Prostate gland (tissue), 2 donors: ENCODE measurements at regions not wholly inside any gene's neighbourhood (a gene's known extent, or its start where the extent isn't known, plus 50 kb on each side); places are given as distances from the start of the nearest gene placed in this dataset.

Source experiments
- DNase-seq: peaks from one replicate; pipeline ENCODE4 v3.0.0-alpha.2; 2019; ENCODE audit warnings: low spot score
- H3K27ac ChIP-seq, 2 donors: fragments of 200-600 bp; sonication (generic); 2 replicates each; pipeline ENCODE4 v1.5.1; 2017 to 2019
- H3K27me3 ChIP-seq: fragments of 200-600 bp; sonication (generic); replicated peaks from 2 replicates; pipeline ENCODE4 v1.5.1; 2019; ENCODE audit not compliant: insufficient read depth
- H3K36me3 ChIP-seq, 2 donors: fragments of 200-600 bp; sonication (generic); 1 replicate in 1 of 2; 2 replicates in 1 of 2; pipeline versions ENCODE4 v1.5.1 to v1.8.1; 2017 to 2019
- H3K4me1 ChIP-seq: fragments of 200-600 bp; sonication (generic); replicated peaks from 2 replicates; pipeline ENCODE4 v1.5.1; 2019
- H3K4me3 ChIP-seq, 2 donors: fragments of 200-600 bp; sonication (generic); 2 replicates each; pipeline ENCODE4 v1.5.1; 2017 to 2019
- H3K9me3 ChIP-seq: fragments of 200-600 bp; sonication (generic); 2 replicates; pipeline ENCODE4 v1.5.1; 2017
- POLR2A ChIP-seq: fragments of 450-650 bp; IDR thresholded peaks from one replicate; pipeline ENCODE4 v1.6.1; 2016; ENCODE audit warnings: antibody characterized with exemption, mild to moderate bottlenecking
- POLR2AphosphoS5 ChIP-seq: sonication (generic); formaldehyde crosslinking; IDR thresholded peaks from one replicate; pipeline ENCODE4 v1.6.1; 2017; ENCODE audit warnings: antibody characterized with exemption
- WGBS: methylation state at CpG from one replicate; pipeline ENCODE4 v1.1.5; 2018; 5-methylcytosine and 5-hydroxymethylcytosine counted together
- intact Hi-C: fragments of 100-400 bp; cut with DNase I; formaldehyde crosslinking; loops from one replicate; pipeline ENCODE4 v1.14.2; 2022
- TF ChIP-seq, protein P1 (sequence below), 4 experiments: fragments of 200-600 bp in 2 of 4; fragments of 450-650 bp in 2 of 4; sonication (generic) in 2 of 4; IDR thresholded peaks; 1 replicate in 3 of 4; 2 replicates in 1 of 4; pipeline ENCODE4 v1.5.1; 2016 to 2019; ENCODE audit warnings: antibody characterized with exemption in 4 of 4, mild to moderate bottlenecking in 2 of 4, moderate library complexity in 2 of 4

DNA sequence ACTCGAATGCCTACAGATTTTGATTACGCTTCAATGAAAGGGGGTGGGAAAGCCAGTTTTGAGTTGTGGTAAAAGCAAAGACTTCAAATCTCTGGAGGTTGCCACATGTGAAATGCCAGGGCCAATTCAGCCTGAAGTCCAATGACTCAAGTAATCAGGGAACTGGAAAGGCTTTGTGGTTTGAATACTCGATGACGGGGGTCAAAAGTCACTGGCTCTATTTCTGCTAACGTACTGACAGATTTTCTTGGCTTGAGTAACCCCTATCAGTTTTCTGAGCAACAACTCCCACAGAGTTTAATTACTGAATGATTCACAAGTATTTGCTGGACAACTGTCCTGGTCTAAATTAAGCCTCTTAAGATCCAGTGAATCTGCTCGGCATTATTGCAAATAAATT lies 152.2 kb downstream of the SIPA1L2 start:
- H3K4me3 ChIP-seq, result no peak overlapping the region
- 63% methylated on average over 6 of the region's 6 CpGs for WGBS
- TF ChIP-seq, protein P1, sequence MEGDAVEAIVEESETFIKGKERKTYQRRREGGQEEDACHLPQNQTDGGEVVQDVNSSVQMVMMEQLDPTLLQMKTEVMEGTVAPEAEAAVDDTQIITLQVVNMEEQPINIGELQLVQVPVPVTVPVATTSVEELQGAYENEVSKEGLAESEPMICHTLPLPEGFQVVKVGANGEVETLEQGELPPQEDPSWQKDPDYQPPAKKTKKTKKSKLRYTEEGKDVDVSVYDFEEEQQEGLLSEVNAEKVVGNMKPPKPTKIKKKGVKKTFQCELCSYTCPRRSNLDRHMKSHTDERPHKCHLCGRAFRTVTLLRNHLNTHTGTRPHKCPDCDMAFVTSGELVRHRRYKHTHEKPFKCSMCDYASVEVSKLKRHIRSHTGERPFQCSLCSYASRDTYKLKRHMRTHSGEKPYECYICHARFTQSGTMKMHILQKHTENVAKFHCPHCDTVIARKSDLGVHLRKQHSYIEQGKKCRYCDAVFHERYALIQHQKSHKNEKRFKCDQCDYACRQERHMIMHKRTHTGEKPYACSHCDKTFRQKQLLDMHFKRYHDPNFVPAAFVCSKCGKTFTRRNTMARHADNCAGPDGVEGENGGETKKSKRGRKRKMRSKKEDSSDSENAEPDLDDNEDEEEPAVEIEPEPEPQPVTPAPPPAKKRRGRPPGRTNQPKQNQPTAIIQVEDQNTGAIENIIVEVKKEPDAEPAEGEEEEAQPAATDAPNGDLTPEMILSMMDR (IDR thresholded peaks at IDR 0.05), result no peak
- TF ChIP-seq POLR2A (no peak), POLR2AphosphoS5 (no peak)
- intact Hi-C loops, result loop anchor here (10.0 kb wide), 1 partner anchor 147 kb away; no protein-coding TSS in a partner anchor
- H3K27ac ChIP-seq, result no peak overlapping the region
- no peak for DNase-seq
- H3K27me3 ChIP-seq, result no peaks in the 10 kb centered on the region
- no peaks in the 10 kb centered on the region for H3K36me3 ChIP-seq
- H3K9me3 ChIP-seq, result no peaks in the 10 kb centered on the region
- H3K4me1 ChIP-seq, result no peaks in the 10 kb centered on the region

DNA sequence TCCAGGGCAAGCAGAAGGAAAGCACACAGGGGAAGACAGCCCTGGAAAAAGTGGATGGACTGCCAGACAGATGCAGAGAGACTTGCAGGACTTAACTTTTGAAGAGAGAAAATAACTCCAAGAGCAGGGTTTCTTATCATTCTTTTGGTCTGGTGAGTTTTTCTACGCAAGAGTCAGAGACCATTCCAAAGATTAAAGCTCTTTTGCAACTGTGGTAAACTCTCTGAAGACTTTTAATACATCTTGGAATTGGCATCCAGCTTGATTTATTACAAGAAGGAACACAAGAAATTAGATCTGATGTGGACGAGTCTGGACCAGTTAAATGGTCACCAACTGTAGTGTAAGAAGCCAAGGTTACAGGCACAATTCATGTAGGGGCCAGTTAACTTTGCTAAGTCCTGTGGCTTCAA lies 153.4 kb downstream of the SIPA1L2 start:
- peak; percentile 10 for DNase-seq
- WGBS, result 35% methylated on average over 2 of the region's 2 CpGs
- Histone ChIP-seq H3K9me3 (no peaks in the 10 kb centered on the region), H3K4me3 (no peak overlapping the region), H3K27ac (no peak overlapping the region), H3K27me3 (no peaks in the 10 kb centered on the region), H3K36me3 (no peaks in the 10 kb centered on the region), H3K4me1 (no peaks in the 10 kb centered on the region)
- no peak for TF ChIP-seq POLR2A
- TF ChIP-seq POLR2AphosphoS5, result peak; percentile 41
- TF ChIP-seq, protein P1 (IDR thresholded peaks at IDR 0.05), result no peak
- intact Hi-C loops, result loop anchor here (10.0 kb wide), 1 partner anchor 148 kb away; no protein-coding TSS in a partner anchor

DNA sequence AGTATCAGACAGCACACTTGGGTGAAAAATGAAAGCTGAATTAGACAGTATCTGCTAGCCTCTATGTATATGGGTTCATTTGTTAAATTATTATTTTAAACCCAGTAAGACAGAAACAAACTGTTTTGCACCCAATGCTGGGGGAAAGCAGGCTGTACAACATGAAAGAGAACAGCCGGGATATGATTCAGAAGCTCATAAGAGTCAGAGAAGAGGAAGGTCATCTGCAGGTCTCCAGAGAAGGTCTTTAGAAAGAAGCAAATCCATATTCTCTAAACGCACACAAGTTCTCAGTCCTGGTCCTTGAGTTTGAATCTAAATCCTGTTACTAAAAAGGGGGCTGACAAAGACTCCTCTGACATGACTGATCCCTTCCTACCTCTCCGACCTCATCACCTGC lies 155.1 kb downstream of the SIPA1L2 start:
- intact Hi-C loops, result loop anchor here (10.0 kb wide), 1 partner anchor 150 kb away; no protein-coding TSS in a partner anchor
- WGBS, result 93% methylated on average over 3 of the region's 3 CpGs
- no peak overlapping the region for H3K27ac ChIP-seq
- H3K36me3 ChIP-seq, result no peaks in the 10 kb centered on the region
- no peak overlapping the region for H3K4me3 ChIP-seq
- TF ChIP-seq POLR2A, result no peak
- TF ChIP-seq, protein P1 (IDR thresholded peaks at IDR 0.05), result no peak
- DNase-seq, result no peak
- H3K27me3 ChIP-seq, result no peaks in the 10 kb centered on the region
- no peaks in the 10 kb centered on the region for H3K4me1 ChIP-seq
- no peaks in the 10 kb centered on the region for H3K9me3 ChIP-seq

DNA sequence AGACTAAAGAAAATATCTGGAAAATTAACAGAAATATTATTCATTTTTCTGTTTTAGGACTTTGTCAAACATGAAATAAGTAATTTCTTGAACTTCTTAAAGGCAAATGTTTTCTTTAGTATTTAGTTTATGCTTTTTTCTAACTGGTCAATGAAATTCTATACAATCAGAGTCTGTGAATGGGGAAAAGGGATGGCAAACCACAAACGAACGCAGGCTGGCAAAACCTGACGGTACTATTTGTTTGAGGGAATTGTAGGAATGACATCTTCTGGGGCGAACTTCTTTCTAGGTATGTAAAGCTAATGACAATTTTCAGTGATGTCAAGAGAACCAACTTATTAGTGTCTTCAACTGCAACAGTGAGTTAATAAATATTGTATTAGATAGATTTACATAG lies 156.0 kb downstream of the SIPA1L2 start:
- intact Hi-C loops, result loop anchor here (10.0 kb wide), 1 partner anchor 151 kb away; no protein-coding TSS in a partner anchor
- Histone ChIP-seq H3K4me1 (no peaks in the 10 kb centered on the region), H3K27me3 (no peaks in the 10 kb centered on the region), H3K9me3 (no peaks in the 10 kb centered on the region), H3K4me3 (no peak overlapping the region), H3K27ac (no peak overlapping the region), H3K36me3 (no peaks in the 10 kb centered on the region)
- no peak for DNase-seq
- WGBS, result 82% methylated on average over 4 of the region's 4 CpGs
- TF ChIP-seq POLR2AphosphoS5, result no peak
- TF ChIP-seq, protein P1 (IDR thresholded peaks at IDR 0.05), result no peak
- TF ChIP-seq POLR2A, result no peak

DNA sequence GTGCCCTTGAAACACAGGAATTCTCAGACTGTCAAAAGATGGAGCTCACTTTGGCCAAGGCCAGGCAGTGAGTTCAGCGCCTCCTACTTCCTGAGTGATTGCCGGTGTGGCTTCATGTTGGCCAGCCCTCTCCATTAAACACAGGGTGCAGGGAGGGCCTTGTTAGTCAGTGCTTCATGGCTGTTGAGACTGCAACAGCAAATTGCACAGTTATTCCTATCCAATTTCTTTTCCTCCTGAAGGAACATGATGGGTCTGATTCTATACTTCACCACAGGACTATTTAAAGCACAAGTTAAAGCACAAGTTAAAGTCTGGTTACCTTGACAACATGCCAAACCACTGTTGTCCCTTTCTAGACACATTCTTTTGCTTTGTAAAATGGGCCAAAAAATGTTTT lies 156.6 kb downstream of the SIPA1L2 start:
- no peak for DNase-seq
- Histone ChIP-seq H3K27me3 (no peaks in the 10 kb centered on the region), H3K4me1 (no peaks in the 10 kb centered on the region), H3K4me3 (no peak overlapping the region), H3K27ac (no peak overlapping the region), H3K9me3 (no peaks in the 10 kb centered on the region), H3K36me3 (no peaks in the 10 kb centered on the region)
- WGBS, result 58% methylated on average over 2 of the region's 2 CpGs
- intact Hi-C loops, result loop anchor here (10.0 kb wide), 1 partner anchor 151 kb away; no protein-coding TSS in a partner anchor
- TF ChIP-seq POLR2AphosphoS5 (no peak), POLR2A (no peak)
- TF ChIP-seq, protein P1 (IDR thresholded peaks at IDR 0.05), result no peak
